C4-2B (cell line): ENCODE measurements at regions not wholly inside any gene's neighbourhood (a gene's known extent, or its start where the extent isn't known, plus 50 kb on each side); places are given as distances from the start of the nearest gene placed in this dataset.

Source experiments
- CTCF ChIP-seq: fragments of 450-650 bp; conservative IDR thresholded peaks from 2 replicates; pipeline ENCODE4 v1.5.1; 2017; ENCODE audit warnings: mild to moderate bottlenecking
- ZFX ChIP-seq: fragments of 450-650 bp; IDR thresholded peaks from 2 replicates; pipeline ENCODE4 v1.6.1; 2017

GRCh38 chr7:51757960-51758359 is 441.4 kb upstream of the COBL start:
- TF ChIP-seq CTCF = no peak
- no peak for TF ChIP-seq ZFX
